CD4-positive, alpha-beta T cell treated with Interleukin-17A for 1 hour (primary cell): ENCODE measurements at regions not wholly inside any gene's neighbourhood (a gene's known extent, or its start where the extent isn't known, plus 50 kb on each side); places are given as distances from the start of the nearest gene placed in this dataset.

Source experiments
- DNase-seq: peaks from one replicate; pipeline ENCODE4 v3.0.0-alpha.2; 2020

- DNase-seq = no peak
These were observed 165.9 kb downstream of the ST6GAL2 start for GRCh38 chr2:106720026-106720425.

- DNase-seq = no peak
These were observed 161.6 kb downstream of the ST6GAL2 start for GRCh38 chr2:106724301-106724794.

GRCh38 chr2:106734165-106734564 is 151.8 kb downstream of the ST6GAL2 start:
- DNase-seq = no peak

GRCh38 chr2:106735807-106736206 is 150.2 kb downstream of the ST6GAL2 start:
- DNase-seq = no peak

- DNase-seq = no peak
These were observed 149.7 kb downstream of the ST6GAL2 start for GRCh38 chr2:106736221-106736620.

- no peak for DNase-seq
These were observed 140.5 kb downstream of the ST6GAL2 start for GRCh38 chr2:106745468-106745867.

- no peak for DNase-seq
These were observed 136.1 kb downstream of the ST6GAL2 start for GRCh38 chr2:106749823-106750222.
